PFSK-1 (cell line): ENCODE measurements at regions not wholly inside any gene's neighbourhood (a gene's known extent, or its start where the extent isn't known, plus 50 kb on each side); places are given as distances from the start of the nearest gene placed in this dataset.

Source experiments
- REST ChIP-seq, 2 experiments: IDR thresholded peaks; 2 replicates each; pipeline versions ENCODE4 v1.6.1 to v1.8.0; 2011 to 2012; ENCODE audit warnings: low read depth in 2 of 2, low read length in 2 of 2, control low read depth in 1 of 2, inconsistent platforms in 1 of 2, mild to moderate bottlenecking in 1 of 2, moderate library complexity in 1 of 2; ENCODE audit not compliant: insufficient read depth in 1 of 2
- SIN3A ChIP-seq: IDR thresholded peaks from 2 replicates; pipeline ENCODE4 v1.6.1; 2012; ENCODE audit warnings: mild to moderate bottlenecking, low read length, moderate library complexity, borderline replicate concordance; ENCODE audit not compliant: insufficient read depth

- TF ChIP-seq SIN3A (no peak), REST (IDR thresholded peaks at IDR 0.05; ENCODE audit: insufficient read depth in 1 of 2, low read depth in 2 of 2, low read length in 2 of 2) (no peak)
Measured at GRCh38 chr21:28714777-28715464, 277.8 kb downstream of the LTN1 start.
